IPS-NIHi7 (cell line): ENCODE measurements at regions not wholly inside any gene's neighbourhood (a gene's known extent, or its start where the extent isn't known, plus 50 kb on each side); places are given as distances from the start of the nearest gene placed in this dataset.

Experiments used
- DNase-seq: peaks from one replicate; pipeline ENCODE4 v3.0.0; 2012; ENCODE audit warnings: mixed read lengths; ENCODE audit errors: extremely low spot score

GRCh38 chr15:97688177-97688576 is 272.3 kb upstream of the ARRDC4 start:
- no peak for DNase-seq

DNA sequence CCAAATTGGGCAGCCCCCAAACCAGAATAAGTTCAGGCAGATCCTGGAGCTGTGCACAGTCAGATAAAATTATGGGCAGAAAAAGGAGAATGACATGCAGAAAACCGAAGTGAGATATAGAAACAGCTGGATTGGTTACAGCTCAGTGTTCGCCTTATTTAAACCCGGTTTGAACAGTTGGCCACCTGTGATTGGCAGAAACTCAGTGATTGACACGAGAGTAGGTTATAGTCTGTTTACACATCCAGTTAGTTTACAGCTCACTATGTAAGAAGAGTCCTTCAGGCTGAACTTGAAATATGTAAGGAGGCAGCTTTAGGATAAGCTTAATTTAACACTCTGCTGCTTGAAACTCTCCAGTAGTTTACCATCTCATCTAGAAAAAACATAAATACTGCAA is 271.6 kb upstream of the ARRDC4 start:
- no peak for DNase-seq

- DNase-seq: no peak
Observed at GRCh38 chr15:97691078-97691477, 269.4 kb upstream of the ARRDC4 start.

- no peak for DNase-seq
Observed at GRCh38 chr15:97691799-97692198, 268.7 kb upstream of the ARRDC4 start.

DNA sequence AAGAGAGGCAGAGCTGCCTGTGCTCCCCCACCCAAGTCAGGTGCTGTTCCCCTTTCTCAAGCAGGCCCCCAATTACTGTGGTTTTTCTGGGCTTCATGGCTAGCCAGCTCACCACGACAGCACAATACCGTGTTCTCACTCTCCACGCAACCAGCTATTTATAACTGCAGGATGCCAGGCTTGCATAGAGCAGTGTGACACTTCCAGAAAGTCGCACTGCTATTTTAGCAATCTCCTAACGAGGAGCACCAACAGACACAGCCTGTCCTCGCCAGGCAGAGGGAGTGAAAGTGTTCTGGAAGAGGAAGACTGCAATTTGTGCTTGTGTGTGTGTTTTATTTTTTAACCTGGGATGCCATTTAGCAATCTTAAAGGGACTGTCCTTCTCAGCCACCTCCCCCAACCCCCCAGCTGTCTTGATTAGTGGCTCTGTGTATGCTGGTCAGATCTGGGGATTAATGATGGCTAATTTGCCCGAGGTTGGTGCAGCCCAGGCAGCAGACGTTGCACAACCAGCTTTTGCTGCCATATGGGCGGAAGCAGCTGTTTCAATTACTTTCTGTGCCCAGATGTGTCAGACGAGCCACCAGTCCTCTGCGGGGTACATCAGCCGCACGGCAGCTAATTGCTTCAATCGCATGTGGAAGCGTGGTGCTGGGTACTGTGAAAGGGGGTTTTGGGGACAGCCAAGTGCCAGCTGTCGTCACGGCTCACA is 268.0 kb upstream of the ARRDC4 start:
- no peak for DNase-seq

- DNase-seq: no peak
Observed at GRCh38 chr15:97694456-97694855, 266.0 kb upstream of the ARRDC4 start.

DNA sequence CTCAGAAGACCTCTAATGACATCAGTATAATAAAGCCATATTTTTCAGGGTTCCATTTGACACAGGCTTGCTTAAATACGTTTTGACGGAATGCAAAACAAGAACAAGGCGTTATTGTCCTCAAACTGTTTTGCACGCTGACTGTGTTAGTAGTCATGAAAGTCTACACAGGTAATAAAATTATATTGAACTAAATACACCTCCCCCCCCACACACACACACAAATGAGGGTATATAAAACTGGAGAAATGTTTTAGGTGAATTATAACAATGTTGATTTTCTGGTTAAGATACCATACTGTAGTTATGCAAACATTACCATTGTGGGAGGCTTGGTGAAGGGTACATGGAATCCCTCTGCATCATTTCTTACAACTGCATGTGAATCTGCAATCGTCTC is 257.1 kb upstream of the ARRDC4 start:
- DNase-seq: no peak

DNA sequence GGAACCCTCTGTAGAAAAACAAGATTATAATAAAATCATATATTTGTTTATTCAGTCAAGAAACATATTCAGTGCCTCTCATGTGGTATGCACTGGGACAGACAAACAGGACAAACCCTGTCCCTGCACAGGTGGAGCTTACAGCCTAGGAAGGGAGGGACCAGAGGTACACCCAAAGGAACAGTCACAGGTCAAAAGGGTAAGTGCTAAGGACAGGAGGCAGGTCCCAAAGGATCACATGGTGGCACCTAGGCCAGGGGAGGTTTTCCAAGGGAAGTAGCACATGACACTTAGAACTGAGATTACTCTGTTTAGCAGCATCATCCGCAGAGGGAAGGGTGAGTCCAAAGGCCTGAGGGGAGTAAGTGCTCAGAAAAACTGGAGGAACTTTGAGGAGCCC is 254.4 kb upstream of the ARRDC4 start:
- DNase-seq: no peak

GRCh38 chr15:97708252-97708651 is 252.3 kb upstream of the ARRDC4 start:
- DNase-seq: no peak

DNA sequence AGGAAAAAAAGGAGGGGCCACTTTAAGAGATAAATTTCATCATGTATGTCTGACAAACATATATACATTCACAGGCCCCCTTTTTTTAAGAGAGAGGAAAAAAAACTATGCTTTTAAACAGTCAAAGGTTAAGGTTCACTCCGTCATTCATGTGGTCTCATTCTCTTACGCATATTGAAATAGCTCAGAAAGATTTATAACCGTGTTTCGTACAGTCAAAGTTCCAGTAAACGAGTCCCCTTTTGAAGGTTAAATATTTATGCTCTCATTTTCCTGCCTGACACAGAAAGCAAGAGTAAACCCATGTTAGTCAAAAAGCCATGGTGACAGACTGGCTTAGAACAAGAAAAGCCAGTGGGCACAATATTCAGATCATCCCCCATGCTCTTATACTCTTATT is 248.0 kb upstream of the ARRDC4 start:
- no peak for DNase-seq

DNA sequence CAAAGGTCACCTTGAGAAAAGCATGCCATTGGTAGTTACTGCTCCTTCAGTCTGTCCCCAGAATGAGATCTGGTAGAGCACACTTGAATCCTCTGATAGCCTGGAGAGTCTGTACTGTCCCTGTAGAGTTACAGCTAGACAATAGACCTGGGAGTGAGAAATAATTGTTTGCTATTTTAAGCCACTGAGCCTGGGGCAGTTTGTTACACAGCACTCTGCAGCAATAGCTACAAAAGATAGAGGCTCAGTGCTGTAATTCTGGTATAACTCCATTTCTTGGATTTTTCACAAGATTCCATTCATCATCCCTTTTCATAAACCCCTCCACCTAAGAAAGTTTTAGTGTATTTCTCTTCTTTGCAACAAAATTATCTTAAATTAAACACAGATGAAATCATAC is 242.7 kb upstream of the ARRDC4 start:
- no peak for DNase-seq

DNA sequence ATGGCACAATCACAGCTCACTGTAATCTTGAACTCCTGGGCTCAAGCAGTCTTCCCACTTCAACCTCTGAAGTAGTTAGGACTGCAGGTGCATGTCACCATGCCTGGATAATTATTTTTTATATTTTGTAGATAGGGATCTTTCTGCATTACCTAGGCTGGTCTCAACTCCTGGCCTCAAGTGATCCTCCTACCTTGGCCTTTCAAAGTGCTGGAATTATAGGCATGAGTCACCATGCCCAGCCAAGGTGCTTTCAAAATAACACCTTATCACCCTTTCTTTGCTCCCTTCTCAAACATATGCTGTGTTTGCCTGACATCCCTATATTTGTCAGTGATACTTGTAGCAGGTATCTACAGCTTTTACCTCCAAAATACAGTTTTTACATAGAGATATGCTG is 242.0 kb upstream of the ARRDC4 start:
- DNase-seq: no peak

DNA sequence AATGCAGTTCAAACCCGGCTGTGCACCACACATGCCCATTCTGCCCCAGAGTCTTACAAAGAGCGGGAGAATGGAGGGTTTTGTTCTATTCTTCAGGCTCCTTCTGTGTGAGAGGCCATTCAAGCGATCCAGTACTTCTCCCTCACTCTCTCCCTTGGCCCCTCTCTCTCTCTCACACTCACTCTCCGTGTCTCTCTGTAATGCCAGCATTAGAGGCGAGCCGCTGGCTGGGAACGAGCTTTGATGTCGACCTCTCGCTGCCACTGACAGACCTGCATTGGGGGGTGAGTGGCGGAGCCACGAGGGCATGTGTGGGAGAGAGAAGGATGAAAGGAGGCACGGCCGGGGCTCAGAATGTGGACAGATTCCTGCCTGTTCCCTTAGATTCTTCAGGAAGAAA is 231.7 kb upstream of the ARRDC4 start:
- DNase-seq: no peak

- DNase-seq: no peak
Observed at GRCh38 chr15:97729270-97729669, 231.2 kb upstream of the ARRDC4 start.

DNA sequence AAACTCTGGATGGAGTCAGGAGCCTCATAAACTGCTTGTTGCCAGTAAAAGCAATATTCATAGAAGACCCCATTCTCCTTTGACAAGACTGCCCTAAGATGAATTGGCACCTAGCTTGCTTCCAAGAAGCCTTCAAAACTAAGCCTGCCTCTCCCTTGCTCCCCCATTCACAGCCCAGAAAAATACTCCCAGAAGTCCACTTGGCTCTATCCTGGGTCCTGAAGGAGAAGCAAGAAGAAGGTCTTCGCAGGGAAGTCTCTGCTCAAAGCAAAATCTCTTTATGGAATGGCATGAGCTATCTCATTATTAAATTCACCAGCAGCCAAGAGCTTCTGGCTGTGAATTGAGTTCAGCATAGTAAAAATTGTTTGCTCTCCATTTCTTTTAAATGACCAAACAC is 230.2 kb upstream of the ARRDC4 start:
- peak; percentile 15 for DNase-seq

DNA sequence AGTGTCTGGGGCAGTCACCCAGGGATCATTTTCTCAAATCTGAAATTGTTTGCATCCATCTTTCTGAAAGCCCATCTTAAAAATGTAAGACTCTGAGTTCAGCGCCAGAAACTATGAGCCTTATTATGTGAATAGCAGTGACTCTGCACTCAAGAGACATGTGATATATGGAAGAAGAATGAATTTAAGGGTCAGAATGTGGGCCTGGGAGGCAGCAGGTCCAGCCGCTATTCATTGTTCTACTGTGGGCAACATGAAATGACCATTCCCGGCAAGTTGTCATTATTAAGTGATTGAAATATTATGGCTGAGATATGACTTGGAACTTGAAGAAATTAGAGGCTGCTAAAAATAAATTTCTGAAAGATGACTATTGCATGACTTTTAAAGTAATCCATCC is 228.6 kb upstream of the ARRDC4 start:
- no peak for DNase-seq

GRCh38 chr15:97733373-97733772 is 227.1 kb upstream of the ARRDC4 start:
- no peak for DNase-seq

DNA sequence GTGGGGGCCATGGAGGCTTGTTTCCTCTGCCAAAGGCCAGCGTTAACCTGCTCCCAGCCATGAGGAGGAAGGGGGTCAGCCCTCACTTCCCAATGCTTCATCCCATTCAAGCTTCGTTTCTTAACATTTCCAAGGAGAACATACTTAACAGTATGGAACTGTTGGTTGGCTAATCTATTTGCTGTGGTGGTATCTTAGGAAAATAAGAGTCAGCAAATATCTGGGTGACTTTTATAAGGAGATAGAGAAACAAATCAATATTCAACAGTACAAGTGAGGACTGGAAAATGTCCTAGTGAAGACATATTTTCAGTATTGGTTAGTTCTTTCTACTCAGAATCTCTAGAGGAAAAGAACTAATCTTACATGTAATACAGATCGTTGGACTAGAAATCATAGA is 223.8 kb upstream of the ARRDC4 start:
- no peak for DNase-seq

GRCh38 chr15:97745481-97746071 is 214.9 kb upstream of the ARRDC4 start:
- peak; percentile 56 for DNase-seq

DNA sequence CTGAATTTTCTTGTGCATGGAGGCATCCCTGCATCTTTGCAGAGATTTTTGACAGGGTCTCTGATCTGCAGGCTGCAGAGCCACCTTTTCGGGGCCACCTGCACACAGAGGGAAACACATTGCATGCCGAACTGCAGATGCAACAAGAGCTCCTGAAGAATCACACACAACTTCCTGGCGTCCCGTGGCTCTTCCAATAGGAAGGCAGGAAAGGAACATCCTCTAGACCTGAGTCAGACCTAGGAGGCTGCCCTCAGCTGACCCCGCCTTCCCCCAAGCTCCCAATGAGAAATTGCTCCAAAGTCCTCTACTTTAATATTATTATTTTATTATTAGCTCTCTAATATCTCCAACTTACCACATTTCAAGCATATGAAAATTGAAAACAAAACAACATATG is 213.2 kb upstream of the ARRDC4 start:
- DNase-seq: peak; percentile 27

DNA sequence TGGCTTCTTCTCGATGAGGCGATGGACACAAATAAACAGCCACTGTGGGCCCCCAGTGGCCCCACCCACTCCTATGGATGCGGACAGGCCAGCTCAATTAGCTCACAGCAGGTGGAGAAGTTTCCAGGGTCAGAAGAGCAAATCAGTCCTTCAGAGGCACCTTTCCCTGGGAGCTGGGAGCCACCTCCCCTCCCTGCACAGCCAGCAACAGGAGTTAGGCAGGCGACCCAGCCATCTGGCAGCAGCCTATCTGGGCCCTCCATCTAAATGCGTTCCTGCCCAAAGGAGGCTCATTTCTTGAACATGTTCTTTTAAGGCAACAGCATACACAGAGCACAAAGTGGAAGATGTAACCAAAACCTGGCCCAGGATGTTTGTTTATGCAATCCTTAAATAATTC is 211.9 kb upstream of the ARRDC4 start:
- no peak for DNase-seq

DNA sequence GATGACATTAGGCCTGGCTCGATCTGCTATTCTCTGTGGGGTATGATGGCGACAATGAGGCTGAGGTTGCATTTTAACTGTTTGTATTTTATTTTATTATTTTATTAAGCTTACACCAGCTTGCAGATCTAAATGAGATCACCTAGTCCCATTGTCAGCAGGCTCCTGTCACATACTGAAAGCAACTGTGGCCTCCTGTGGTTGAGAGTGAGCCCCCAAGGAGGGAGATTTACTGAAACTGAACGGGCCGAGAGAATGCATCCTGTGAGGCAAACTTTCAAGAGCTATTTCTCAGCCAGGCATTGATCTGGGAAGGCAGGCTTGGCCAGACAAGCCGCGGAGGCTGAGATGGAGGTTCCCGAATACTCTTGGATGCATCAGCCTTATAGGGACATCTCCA is 210.4 kb upstream of the ARRDC4 start:
- DNase-seq: no peak

GRCh38 chr15:97755726-97756125 is 204.8 kb upstream of the ARRDC4 start:
- no peak for DNase-seq

DNA sequence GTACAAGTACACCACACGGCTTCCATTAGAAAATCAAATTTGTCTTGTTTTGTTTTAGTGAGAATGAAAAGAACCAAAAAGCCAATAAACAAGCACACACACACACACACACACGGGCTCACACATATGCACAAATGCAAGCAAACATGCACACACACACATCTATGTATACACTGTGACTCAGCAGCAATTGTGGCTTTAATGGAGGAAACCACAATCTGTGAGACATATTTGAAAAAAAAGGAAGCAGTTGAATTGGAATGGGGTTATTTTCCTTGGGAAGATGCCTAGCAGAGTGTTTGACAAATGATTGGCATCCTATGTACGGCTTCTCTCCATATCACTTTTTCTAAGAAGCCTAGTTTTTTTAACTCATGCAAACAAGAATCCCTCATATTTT is 201.1 kb upstream of the ARRDC4 start:
- no peak for DNase-seq
